Esophagus squamous epithelium (tissue), 5 donors: ENCODE measurements at regions not wholly inside any gene's neighbourhood (a gene's known extent, or its start where the extent isn't known, plus 50 kb on each side); places are given as distances from the start of the nearest gene placed in this dataset.

Experiments used
- DNase-seq: peaks from one replicate; lab custom pipeline; 2025; lab: John Stamatoyannopoulos, UW
- H3K27ac ChIP-seq, 4 donors: fragments of 200-600 bp; sonication (generic); one replicate each; pipeline ENCODE4 v1.5.1; 2016 to 2019; ENCODE audit warnings: mild to moderate bottlenecking in 1 of 4
- H3K27me3 ChIP-seq, 4 donors: fragments of 200-600 bp; sonication (generic); 1 replicate in 3 of 4; 2 replicates in 1 of 4; pipeline versions ENCODE4 v1.5.1 to v1.6.0; 2017 to 2021; ENCODE audit warnings: antibody characterized with exemption in 1 of 4
- H3K36me3 ChIP-seq, 3 donors: fragments of 200-600 bp; sonication (generic); one replicate each; pipeline ENCODE4 v1.5.1; 2016 to 2019
- H3K4me1 ChIP-seq, 3 donors: fragments of 200-600 bp; sonication (generic); one replicate each; pipeline ENCODE4 v1.5.1; 2017 to 2019
- H3K4me3 ChIP-seq, 4 donors: fragments of 200-600 bp; sonication (generic); 1 replicate in 3 of 4; 2 replicates in 1 of 4; pipeline ENCODE4 v1.5.1; 2016 to 2019; ENCODE audit warnings: mild to moderate bottlenecking in 2 of 4, moderate library complexity in 1 of 4
- H3K9me3 ChIP-seq, 3 donors: fragments of 200-600 bp; sonication (generic); one replicate each; pipeline ENCODE4 v1.5.1; 2016 to 2019
- POLR2A ChIP-seq, 4 donors: fragments of 450-650 bp; IDR thresholded peaks; one replicate each; pipeline ENCODE4 v1.6.1; 2017; ENCODE audit warnings: antibody characterized with exemption in 4 of 4, mild to moderate bottlenecking in 4 of 4, moderate library complexity in 3 of 4
- WGBS, 2 donors: methylation state at CpG; one replicate each; pipeline ENCODE4 v1.1.5; 2018; 5-methylcytosine and 5-hydroxymethylcytosine counted together
- intact Hi-C: fragments of 100-400 bp; cut with DNase I; formaldehyde crosslinking; loops from one replicate; pipeline ENCODE4 v1.15.0; 2022
- TF ChIP-seq, protein P1 (sequence below), 6 experiments: fragments of 450-650 bp in 4 of 6; fragments of 200-600 bp in 2 of 6; sonication (generic) in 2 of 6; IDR thresholded peaks; one replicate each; pipeline ENCODE4 v1.5.1; 2016 to 2019; ENCODE audit warnings: antibody characterized with exemption in 6 of 6, mild to moderate bottlenecking in 4 of 6, moderate library complexity in 4 of 6
- donor health status: DM: yes; HTN: yes; CAD: no.

DNA sequence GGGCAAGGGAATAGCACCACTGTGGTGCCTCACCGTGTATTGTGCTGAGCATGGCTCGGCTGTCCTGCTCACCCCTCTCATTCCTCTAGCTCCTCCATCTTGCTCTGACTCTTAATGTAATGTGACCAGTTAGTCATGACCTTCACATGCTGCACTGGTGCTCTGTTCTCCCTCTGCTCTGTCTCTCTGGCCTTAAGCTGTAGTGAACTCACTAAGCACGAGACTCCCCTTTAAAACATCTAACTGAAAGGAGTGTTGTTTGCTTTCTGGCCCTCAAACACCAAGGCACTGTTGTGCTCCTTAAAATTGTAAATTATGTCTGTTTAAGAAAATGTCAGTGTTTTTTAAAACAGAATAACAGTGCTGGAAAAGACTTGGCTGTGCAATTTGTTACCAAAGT, 140.4 kb downstream of the HDGFL1 start:
- no peak for TF ChIP-seq POLR2A (IDR thresholded peaks at IDR 0.05)
- TF ChIP-seq, protein P1, sequence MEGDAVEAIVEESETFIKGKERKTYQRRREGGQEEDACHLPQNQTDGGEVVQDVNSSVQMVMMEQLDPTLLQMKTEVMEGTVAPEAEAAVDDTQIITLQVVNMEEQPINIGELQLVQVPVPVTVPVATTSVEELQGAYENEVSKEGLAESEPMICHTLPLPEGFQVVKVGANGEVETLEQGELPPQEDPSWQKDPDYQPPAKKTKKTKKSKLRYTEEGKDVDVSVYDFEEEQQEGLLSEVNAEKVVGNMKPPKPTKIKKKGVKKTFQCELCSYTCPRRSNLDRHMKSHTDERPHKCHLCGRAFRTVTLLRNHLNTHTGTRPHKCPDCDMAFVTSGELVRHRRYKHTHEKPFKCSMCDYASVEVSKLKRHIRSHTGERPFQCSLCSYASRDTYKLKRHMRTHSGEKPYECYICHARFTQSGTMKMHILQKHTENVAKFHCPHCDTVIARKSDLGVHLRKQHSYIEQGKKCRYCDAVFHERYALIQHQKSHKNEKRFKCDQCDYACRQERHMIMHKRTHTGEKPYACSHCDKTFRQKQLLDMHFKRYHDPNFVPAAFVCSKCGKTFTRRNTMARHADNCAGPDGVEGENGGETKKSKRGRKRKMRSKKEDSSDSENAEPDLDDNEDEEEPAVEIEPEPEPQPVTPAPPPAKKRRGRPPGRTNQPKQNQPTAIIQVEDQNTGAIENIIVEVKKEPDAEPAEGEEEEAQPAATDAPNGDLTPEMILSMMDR (IDR thresholded peaks at IDR 0.05): no peak
- no peaks in the 10 kb centered on the region for H3K27me3 ChIP-seq
- H3K9me3 ChIP-seq: no peaks in the 10 kb centered on the region
- no peaks in the 10 kb centered on the region for H3K36me3 ChIP-seq
- H3K27ac ChIP-seq: no peak overlapping the region
- no peak for DNase-seq
- no peak overlapping the region for H3K4me3 ChIP-seq
- no peaks in the 10 kb centered on the region for H3K4me1 ChIP-seq
- WGBS, 2 donors: 79 to 94% methylated on average over 3 of the region's 3 CpGs
- intact Hi-C loops: no loop called here

DNA sequence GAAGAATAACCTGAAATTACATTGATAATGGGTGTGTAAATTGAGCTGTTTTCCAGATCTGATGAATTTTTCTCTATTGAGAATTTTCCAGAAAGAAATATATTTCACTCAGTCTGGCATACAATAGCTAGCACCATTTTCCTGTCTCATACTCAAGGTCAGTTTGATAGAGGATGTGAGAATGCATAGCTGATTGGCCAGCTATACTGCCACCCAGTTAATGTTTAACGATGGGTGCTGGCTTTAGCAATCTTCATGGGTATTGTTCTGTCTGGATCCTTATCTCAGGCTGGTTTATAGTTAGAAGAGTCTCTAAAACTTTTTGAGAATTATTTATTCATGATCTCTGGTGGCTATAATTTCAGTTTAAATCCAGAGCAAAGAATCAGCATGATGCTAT, 147.4 kb downstream of the HDGFL1 start:
- intact Hi-C loops: no loop called here
- no peaks in the 10 kb centered on the region for H3K36me3 ChIP-seq
- no peaks in the 10 kb centered on the region for H3K9me3 ChIP-seq
- no peaks in the 10 kb centered on the region for H3K27me3 ChIP-seq
- H3K4me1 ChIP-seq: no peaks in the 10 kb centered on the region
- no peak for TF ChIP-seq POLR2A (IDR thresholded peaks at IDR 0.05)
- TF ChIP-seq, protein P1 (IDR thresholded peaks at IDR 0.05): no peak
- DNase-seq: no peak
- H3K4me3 ChIP-seq: no peak overlapping the region
- H3K27ac ChIP-seq: no peak overlapping the region
- 56 to 73% methylated on average over 1 of the region's 1 CpG for WGBS, 2 donors

DNA sequence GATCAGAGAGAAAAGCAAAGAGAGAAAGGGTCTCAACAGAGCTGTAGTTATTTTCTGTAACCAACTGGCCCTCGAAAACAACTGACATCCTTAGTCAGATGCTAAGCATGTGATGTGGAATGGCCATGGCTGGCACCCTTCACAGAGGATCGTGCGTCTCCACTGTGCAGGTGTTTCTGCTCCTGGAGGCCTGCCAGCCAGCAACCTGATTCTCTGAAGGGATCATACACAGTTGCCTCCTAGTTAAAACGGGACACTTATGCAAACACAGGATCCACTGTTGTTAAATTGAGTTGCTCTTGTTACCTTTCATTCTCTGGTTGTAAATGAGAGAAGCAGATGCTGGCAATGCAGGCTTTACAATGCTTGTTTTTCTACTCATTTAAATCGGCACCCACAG, 148.5 kb downstream of the HDGFL1 start:
- Histone ChIP-seq H3K4me3 (no peak overlapping the region), H3K4me1 (no peaks in the 10 kb centered on the region), H3K27ac (no peak overlapping the region), H3K27me3 (no peaks in the 10 kb centered on the region), H3K9me3 (peaks cover 0 to 7% (median 0%) of the 10 kb centered on the region in 3 donors), H3K36me3 (no peaks in the 10 kb centered on the region)
- TF ChIP-seq, protein P1 (IDR thresholded peaks at IDR 0.05): no peak
- no peak for TF ChIP-seq POLR2A (IDR thresholded peaks at IDR 0.05)
- intact Hi-C loops: no loop called here
- 38 to 52% methylated on average over 5 of the region's 5 CpGs for WGBS, 2 donors
- DNase-seq: no peak

DNA sequence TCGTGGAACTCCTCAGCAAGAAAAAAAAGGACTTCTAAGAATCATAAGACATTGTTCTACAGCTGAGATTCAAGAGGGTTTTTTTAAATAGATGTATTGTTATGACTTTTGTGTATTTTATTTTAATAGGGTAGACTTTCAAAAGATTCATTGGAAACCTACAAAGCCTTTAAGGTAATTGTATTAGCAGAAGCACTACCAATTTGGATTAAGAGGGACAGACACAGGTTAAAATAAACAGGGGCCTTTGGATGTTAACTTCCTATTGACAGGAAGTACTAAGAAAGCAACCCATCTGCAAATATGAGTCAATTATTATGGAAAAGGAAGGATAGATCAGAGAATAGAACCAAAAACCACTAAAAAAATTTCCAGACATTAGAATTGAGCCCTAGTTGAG, 153.5 kb downstream of the HDGFL1 start:
- H3K4me3 ChIP-seq: no peak overlapping the region
- no peak overlapping the region for H3K27ac ChIP-seq
- WGBS, 2 donors: 76 to 82% methylated on average over 1 of the region's 1 CpG
- no peak for DNase-seq
- no peaks in the 10 kb centered on the region for H3K27me3 ChIP-seq
- intact Hi-C loops: no loop called here
- TF ChIP-seq, protein P1 (IDR thresholded peaks at IDR 0.05): no peak
- TF ChIP-seq POLR2A (IDR thresholded peaks at IDR 0.05): no peak
- H3K36me3 ChIP-seq: no peaks in the 10 kb centered on the region
- H3K4me1 ChIP-seq: no peaks in the 10 kb centered on the region
- H3K9me3 ChIP-seq: peaks cover 0 to 8% (median 0%) of the 10 kb centered on the region in 3 donors

DNA sequence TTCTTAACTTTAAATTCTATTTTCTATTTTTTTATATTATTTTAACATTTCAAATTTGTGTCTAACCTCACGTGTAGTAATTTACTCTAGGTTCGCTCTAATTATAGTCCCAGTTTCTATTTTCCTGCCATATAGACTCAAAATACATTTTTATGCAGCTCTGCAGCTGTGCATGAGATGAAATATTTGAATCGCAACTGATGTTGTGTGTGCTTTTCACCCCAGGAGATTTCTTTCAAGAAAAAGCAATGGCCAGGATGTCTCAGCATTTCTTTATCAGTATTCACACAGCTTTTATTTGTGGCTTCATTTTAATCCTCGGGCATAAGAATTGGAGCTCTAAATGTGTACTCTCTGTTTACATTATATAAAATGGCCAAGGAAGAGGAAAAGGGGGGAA, 157.6 kb downstream of the HDGFL1 start:
- Histone ChIP-seq H3K27ac (no peak overlapping the region), H3K36me3 (no peaks in the 10 kb centered on the region), H3K27me3 (no peaks in the 10 kb centered on the region), H3K4me3 (no peak overlapping the region), H3K9me3 (peaks cover 0 to 8% (median 0%) of the 10 kb centered on the region in 3 donors), H3K4me1 (no peaks in the 10 kb centered on the region)
- TF ChIP-seq, protein P1 (IDR thresholded peaks at IDR 0.05): no peak
- TF ChIP-seq POLR2A (IDR thresholded peaks at IDR 0.05): no peak
- intact Hi-C loops: no loop called here
- 78% methylated on average over 4 of the region's 4 CpGs for WGBS, 2 donors
- DNase-seq: no peak
